HG02588 (cell line): ENCODE measurements at regions not wholly inside any gene's neighbourhood (a gene's known extent, or its start where the extent isn't known, plus 50 kb on each side); places are given as distances from the start of the nearest gene placed in this dataset.
"Not testable (repeated sequence)": the region's sequence is repeated elsewhere in the genome, so short reads cannot be mapped to it uniquely, and the experiment has no call there.

ENCODE experiments used
- ATAC-seq: cut with Tn5 transposase; IDR thresholded peaks from one replicate; pipeline ENCODE4 v1.9.1; 2021; ENCODE audit warnings: mild to moderate bottlenecking, moderate library complexity; ENCODE audit not compliant: unreplicated experiment

- no peak for ATAC-seq
Observed at GRCh38 chr4:19119904-19120560, 1098.5 kb upstream of the LCORL start.

GRCh38 chr4:19117022-19117421 is 1095.5 kb upstream of the LCORL start:
- ATAC-seq = no peak

GRCh38 chr4:19104176-19104575 is 1082.6 kb upstream of the LCORL start:
- no peak for ATAC-seq

GRCh38 chr4:19095491-19096046 is 1074.0 kb upstream of the LCORL start:
- no peak for ATAC-seq

GRCh38 chr4:19093951-19094350 is 1072.4 kb upstream of the LCORL start:
- ATAC-seq = no peak

- no peak for ATAC-seq
Observed at GRCh38 chr4:19092797-19093196, 1071.2 kb upstream of the LCORL start.

GRCh38 chr4:19074036-19074435 is 1052.5 kb upstream of the LCORL start:
- ATAC-seq = no peak

- ATAC-seq = no peak
Observed at GRCh38 chr4:19063662-19064061, 1042.1 kb upstream of the LCORL start.

- ATAC-seq = no peak
Observed at GRCh38 chr4:19054916-19055315, 1033.4 kb upstream of the LCORL start.

- ATAC-seq = no peak
Observed at GRCh38 chr4:19051831-19052230, 1030.3 kb upstream of the LCORL start.

GRCh38 chr4:19047279-19047880 is 1025.8 kb upstream of the LCORL start:
- ATAC-seq = no peak

GRCh38 chr4:19039816-19040215 is 1018.3 kb upstream of the LCORL start:
- no peak for ATAC-seq

GRCh38 chr4:19038231-19038630 is 1016.7 kb upstream of the LCORL start:
- no peak for ATAC-seq

GRCh38 chr4:19033816-19034733 is 1012.5 kb upstream of the LCORL start:
- no peak for ATAC-seq

GRCh38 chr4:19030536-19030935 is 1009.0 kb upstream of the LCORL start:
- ATAC-seq = no peak

- no peak for ATAC-seq
Observed at GRCh38 chr4:19030048-19030447, 1008.5 kb upstream of the LCORL start.

GRCh38 chr4:19026281-19026680 is 1004.7 kb upstream of the LCORL start:
- ATAC-seq = no peak

GRCh38 chr4:19025031-19025430 is 1003.5 kb upstream of the LCORL start:
- ATAC-seq = no peak

- no peak for ATAC-seq
Observed at GRCh38 chr4:19024047-19024446, 1002.5 kb upstream of the LCORL start.

- ATAC-seq = no peak
Observed at GRCh38 chr4:19021617-19022016, 1000.1 kb upstream of the LCORL start.

GRCh38 chr4:19016550-19016949 is 995.0 kb upstream of the LCORL start:
- not testable (repeated sequence) for ATAC-seq
